ENCODE measurements at regions not wholly inside any gene's neighbourhood (a gene's known extent, or its start where the extent isn't known, plus 50 kb on each side); places are given as distances from the start of the nearest gene placed in this dataset.

- TF ChIP-seq, protein P1, sequence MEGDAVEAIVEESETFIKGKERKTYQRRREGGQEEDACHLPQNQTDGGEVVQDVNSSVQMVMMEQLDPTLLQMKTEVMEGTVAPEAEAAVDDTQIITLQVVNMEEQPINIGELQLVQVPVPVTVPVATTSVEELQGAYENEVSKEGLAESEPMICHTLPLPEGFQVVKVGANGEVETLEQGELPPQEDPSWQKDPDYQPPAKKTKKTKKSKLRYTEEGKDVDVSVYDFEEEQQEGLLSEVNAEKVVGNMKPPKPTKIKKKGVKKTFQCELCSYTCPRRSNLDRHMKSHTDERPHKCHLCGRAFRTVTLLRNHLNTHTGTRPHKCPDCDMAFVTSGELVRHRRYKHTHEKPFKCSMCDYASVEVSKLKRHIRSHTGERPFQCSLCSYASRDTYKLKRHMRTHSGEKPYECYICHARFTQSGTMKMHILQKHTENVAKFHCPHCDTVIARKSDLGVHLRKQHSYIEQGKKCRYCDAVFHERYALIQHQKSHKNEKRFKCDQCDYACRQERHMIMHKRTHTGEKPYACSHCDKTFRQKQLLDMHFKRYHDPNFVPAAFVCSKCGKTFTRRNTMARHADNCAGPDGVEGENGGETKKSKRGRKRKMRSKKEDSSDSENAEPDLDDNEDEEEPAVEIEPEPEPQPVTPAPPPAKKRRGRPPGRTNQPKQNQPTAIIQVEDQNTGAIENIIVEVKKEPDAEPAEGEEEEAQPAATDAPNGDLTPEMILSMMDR (conservative IDR thresholded peaks at IDR 0.05), result no peak
- TF ChIP-seq EZH2 (IDR thresholded peaks at IDR 0.05; ENCODE audit: low read depth), result no peak
- no peaks in the 10 kb centered on the region for H3K4me1 ChIP-seq (replicated peaks; ENCODE audit: insufficient read depth)
- DNase-seq, result no peak
These were observed 136.9 kb upstream of the PARP11 start for GRCh38 chr12:4009979-4010704.

DNA sequence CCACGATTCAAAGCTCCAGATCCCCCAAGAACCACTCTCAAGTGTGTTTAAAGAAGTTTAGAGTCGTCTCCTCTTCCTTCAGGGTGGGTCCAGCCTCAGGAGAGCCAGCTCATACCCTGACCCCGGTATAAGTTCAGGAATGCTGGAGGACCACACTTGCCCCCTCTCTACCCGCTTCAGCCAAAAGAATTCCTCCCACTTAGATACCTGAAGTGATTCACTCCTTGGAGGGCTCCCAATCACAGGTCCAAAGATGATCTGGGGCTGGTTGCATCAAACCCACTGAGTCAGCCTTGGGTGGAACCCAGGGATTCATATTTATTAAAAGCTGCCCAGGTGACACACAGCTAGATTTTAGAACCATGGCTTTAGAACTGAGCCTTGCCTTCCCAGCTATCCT lies 133.5 kb upstream of the PARP11 start:
- intact Hi-C loops (cut with micrococcal nuclease; ENCODE audit: unreplicated experiment), result no loop called here
- Histone ChIP-seq H3F3A (ENCODE audit: insufficient read depth, low read depth) (no peaks in the 10 kb centered on the region), H2AFZ (no peak overlapping the region), H3K4me1 (replicated peaks; ENCODE audit: insufficient read depth) (no peaks in the 10 kb centered on the region), H4K20me1 (ENCODE audit: insufficient read depth) (no peaks in the 10 kb centered on the region), H3K9me2 (ENCODE audit: insufficient read depth) (no peaks in the 10 kb centered on the region), H3K27me3 (ENCODE audit: insufficient read depth, low read depth) (peaks cover 85% of the 10 kb centered on the region), H3K36me3 (ENCODE audit: low read depth) (no peaks in the 10 kb centered on the region), H3K4me3 (no peak overlapping the region), H3K4me2 (no peak overlapping the region), H3K27ac (no peak overlapping the region), H3K9me3 (ENCODE audit: insufficient read depth, low read depth) (no peaks in the 10 kb centered on the region), H3K79me2 (ENCODE audit: low read depth) (no peaks in the 10 kb centered on the region)
- no peak for DNase-seq
- ChIA-PET CTCF (no interaction called here), POLR2A (ENCODE audit: unreplicated experiment) (no interaction called here)
- TF ChIP-seq, protein P1 (conservative IDR thresholded peaks at IDR 0.05), result no peak
- no peak for TF ChIP-seq EZH2 (IDR thresholded peaks at IDR 0.05; ENCODE audit: low read depth)
- BruUV-seq (replicated peaks), result no TSS peak

More at GRCh38 chr12:4009979-4010704, 136.9 kb upstream of the PARP11 start:
- no peaks in the 10 kb centered on the region for H3K9me3 ChIP-seq (ENCODE audit: insufficient read depth, low read depth)
- intact Hi-C loops (cut with micrococcal nuclease; ENCODE audit: unreplicated experiment), result no loop called here
- no peaks in the 10 kb centered on the region for H4K20me1 ChIP-seq (ENCODE audit: insufficient read depth)
- no TSS peak for BruUV-seq (replicated peaks)
- H3F3A ChIP-seq (ENCODE audit: insufficient read depth, low read depth), result no peaks in the 10 kb centered on the region
- H3K36me3 ChIP-seq (ENCODE audit: low read depth), result no peaks in the 10 kb centered on the region
- no peaks in the 10 kb centered on the region for H3K79me2 ChIP-seq (ENCODE audit: low read depth)
- no peak overlapping the region for H3K4me3 ChIP-seq
- no peaks in the 10 kb centered on the region for H3K9me2 ChIP-seq (ENCODE audit: insufficient read depth)
- CTCF ChIA-PET, result interaction anchor here (0.6 kb wide), 1 partner anchor 19 kb away, joined by 8 read pairs; no protein-coding TSS in a partner anchor
- H3K27me3 ChIP-seq (ENCODE audit: insufficient read depth, low read depth), result peaks cover 93% of the 10 kb centered on the region
- no peak overlapping the region for H3K4me2 ChIP-seq
- POLR2A ChIA-PET (ENCODE audit: unreplicated experiment), result interaction anchor here (0.5 kb wide), 1 partner anchor 156 kb away, joined by 4 read pairs; no protein-coding TSS in a partner anchor
- H3K27ac ChIP-seq, result no peak overlapping the region
- H2AFZ ChIP-seq, result no peak overlapping the region

GRCh38 chr12:4005851-4006430 lies 132.7 kb upstream of the PARP11 start:
- Histone ChIP-seq H3K79me2 (ENCODE audit: low read depth) (no peaks in the 10 kb centered on the region), H3K4me2 (no peak overlapping the region), H4K20me1 (ENCODE audit: insufficient read depth) (no peaks in the 10 kb centered on the region), H2AFZ (no peak overlapping the region), H3K27ac (no peak overlapping the region), H3K9me2 (ENCODE audit: insufficient read depth) (no peaks in the 10 kb centered on the region), H3K27me3 (ENCODE audit: insufficient read depth, low read depth) (peaks cover 78% of the 10 kb centered on the region), H3K9me3 (ENCODE audit: insufficient read depth, low read depth) (no peaks in the 10 kb centered on the region), H3K4me3 (no peak overlapping the region), H3K36me3 (ENCODE audit: low read depth) (no peaks in the 10 kb centered on the region), H3F3A (ENCODE audit: insufficient read depth, low read depth) (no peaks in the 10 kb centered on the region), H3K4me1 (replicated peaks; ENCODE audit: insufficient read depth) (no peaks in the 10 kb centered on the region)
- ChIA-PET POLR2A (ENCODE audit: unreplicated experiment) (interaction anchor here (0.6 kb wide), 1 partner anchor 52 kb away, joined by 5 read pairs; no protein-coding TSS in a partner anchor), CTCF (no interaction called here)
- no peak for DNase-seq
- no peak for TF ChIP-seq EZH2 (IDR thresholded peaks at IDR 0.05; ENCODE audit: low read depth)
- TF ChIP-seq, protein P1 (conservative IDR thresholded peaks at IDR 0.05), result no peak
- intact Hi-C loops (cut with micrococcal nuclease; ENCODE audit: unreplicated experiment), result no loop called here
- no TSS peak for BruUV-seq (replicated peaks)

Measured in PC-9 (cell line).